LNCaP clone FGC (cell line): ENCODE measurements at regions not wholly inside any gene's neighbourhood (a gene's known extent, or its start where the extent isn't known, plus 50 kb on each side); places are given as distances from the start of the nearest gene placed in this dataset.

ENCODE experiments used
- DNase-seq: peaks from one replicate; pipeline ENCODE4 v3.0.0-alpha.2; 2011; ENCODE audit warnings: low read depth
- H3K4me3 ChIP-seq: 2 replicates; pipeline ENCODE4 v1.5.1; 2011; ENCODE audit warnings: mild to moderate bottlenecking, low read depth, low read length, control low read depth
- TF ChIP-seq, protein P1 (sequence below): IDR thresholded peaks from 2 replicates; pipeline ENCODE4 v1.5.1; 2012; ENCODE audit warnings: mild to moderate bottlenecking; ENCODE audit not compliant: control insufficient read depth, insufficient read depth; ENCODE audit errors: extremely low read depth

- DNase-seq = no peak
- TF ChIP-seq, protein P1, sequence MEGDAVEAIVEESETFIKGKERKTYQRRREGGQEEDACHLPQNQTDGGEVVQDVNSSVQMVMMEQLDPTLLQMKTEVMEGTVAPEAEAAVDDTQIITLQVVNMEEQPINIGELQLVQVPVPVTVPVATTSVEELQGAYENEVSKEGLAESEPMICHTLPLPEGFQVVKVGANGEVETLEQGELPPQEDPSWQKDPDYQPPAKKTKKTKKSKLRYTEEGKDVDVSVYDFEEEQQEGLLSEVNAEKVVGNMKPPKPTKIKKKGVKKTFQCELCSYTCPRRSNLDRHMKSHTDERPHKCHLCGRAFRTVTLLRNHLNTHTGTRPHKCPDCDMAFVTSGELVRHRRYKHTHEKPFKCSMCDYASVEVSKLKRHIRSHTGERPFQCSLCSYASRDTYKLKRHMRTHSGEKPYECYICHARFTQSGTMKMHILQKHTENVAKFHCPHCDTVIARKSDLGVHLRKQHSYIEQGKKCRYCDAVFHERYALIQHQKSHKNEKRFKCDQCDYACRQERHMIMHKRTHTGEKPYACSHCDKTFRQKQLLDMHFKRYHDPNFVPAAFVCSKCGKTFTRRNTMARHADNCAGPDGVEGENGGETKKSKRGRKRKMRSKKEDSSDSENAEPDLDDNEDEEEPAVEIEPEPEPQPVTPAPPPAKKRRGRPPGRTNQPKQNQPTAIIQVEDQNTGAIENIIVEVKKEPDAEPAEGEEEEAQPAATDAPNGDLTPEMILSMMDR = no peak
- no peak overlapping the region for H3K4me3 ChIP-seq
Observed at GRCh38 chr5:96076451-96076850, 114.8 kb upstream of the ELL2 start.

DNA sequence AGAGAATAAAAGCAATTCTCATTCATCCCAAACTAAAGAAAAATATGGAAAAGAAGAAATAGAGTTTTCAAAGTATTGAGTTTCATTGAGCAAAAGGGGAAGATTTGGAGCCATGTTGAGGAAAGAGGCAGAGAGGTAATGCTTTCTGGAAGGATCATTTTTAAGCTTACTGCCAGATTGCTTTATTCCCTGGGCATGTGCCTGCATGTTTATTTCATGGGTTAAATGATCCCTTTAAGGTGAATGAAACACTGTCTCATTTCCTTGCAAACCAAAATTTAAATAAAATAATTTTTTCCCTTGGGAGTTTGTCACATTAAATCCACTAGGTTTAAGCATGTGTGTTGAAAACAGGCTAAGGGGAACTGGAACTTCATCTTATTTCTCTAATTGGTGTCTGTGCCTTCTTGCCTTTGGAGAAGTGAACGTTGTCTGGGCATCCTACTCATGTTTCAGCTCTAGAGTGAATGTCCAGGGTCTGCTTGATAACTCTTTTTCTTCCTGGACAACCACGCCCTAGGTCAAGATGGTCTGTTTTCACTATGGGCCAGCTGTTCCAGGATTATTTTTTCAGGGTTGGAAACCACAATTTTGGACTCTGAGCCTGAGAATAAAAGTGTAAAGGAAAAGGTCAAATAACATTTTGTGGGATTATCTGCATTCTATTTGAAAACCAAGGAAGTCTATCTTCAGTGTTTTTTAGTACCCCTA, 114.1 kb upstream of the ELL2 start:
- DNase-seq = no peak
- TF ChIP-seq, protein P1 = no peak
- H3K4me3 ChIP-seq = no peak overlapping the region

DNA sequence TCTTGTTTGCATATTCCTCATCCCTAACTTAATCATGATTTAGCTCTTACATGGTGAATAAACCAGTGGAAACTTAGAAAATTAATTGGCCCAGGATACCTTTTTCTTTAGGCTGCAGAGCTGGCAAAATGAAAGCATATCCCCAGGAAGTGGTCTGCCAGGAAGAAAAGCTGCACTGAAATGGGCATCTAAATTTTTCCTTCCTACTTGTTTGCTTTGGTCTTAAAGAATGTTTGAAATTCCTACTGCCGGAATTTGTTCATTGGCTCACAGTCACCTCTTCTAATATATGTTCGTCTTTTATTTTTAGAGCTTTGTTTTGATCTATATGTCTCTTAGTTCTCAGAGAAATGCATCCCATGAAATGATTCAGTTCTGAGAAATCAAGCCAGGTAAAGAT, 113.2 kb upstream of the ELL2 start:
- H3K4me3 ChIP-seq = no peak overlapping the region
- no peak for DNase-seq
- TF ChIP-seq, protein P1 = no peak

DNA sequence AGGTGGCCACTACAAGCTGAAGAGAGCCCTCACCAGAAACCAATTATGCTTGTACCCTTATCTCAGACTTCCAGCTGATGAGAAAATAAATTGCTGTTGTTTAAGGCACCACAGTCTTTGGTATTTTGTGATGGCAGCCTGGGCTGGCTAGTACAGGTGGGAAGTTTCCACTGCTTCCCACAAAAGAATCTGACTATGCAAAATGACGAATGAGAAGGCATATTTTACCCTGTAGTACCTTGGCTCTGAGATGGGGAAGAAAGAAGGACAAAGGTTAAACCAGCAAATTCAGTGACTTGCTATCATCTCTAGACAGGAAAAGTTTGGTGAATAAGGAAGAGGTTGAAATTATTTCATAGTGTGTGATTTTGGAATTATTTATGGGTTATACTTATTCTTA, 112.8 kb upstream of the ELL2 start:
- no peak for DNase-seq
- no peak overlapping the region for H3K4me3 ChIP-seq
- TF ChIP-seq, protein P1 = no peak

GRCh38 chr5:96072791-96073165, 111.1 kb upstream of the ELL2 start:
- no peak for DNase-seq
- TF ChIP-seq, protein P1 = no peak
- H3K4me3 ChIP-seq = no peak overlapping the region

DNA sequence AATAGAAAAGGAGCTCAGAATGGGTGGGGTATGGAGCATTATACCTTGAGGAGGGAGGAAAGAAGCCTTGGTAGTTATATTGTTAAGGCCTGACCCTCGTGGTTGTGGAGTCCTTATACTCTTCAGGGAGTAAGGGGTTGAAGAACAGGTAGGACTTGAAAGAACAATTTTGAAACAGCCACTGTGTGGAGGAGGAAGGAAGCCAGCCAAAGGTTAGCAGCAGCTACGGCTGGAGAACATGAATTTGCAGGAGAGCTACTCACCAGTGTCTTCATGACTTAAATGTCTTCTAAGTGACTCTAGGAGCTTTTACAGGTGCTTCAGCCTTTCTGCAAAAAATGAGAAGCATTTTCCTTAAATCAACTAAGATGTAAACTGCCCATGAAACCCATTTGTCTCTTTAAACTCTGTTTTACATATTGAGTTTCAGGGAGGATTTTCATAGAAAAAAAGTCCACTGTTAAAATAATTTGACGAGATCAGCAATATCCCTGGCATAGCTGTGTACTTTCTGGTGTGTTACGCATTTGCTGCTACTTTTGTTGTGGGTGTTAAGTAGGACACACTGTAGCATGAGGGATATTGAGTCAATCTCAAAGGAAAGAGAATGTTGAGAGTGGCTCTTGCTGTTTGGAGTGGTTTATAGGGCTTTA, 110.6 kb upstream of the ELL2 start:
- TF ChIP-seq, protein P1 = no peak
- no peak for DNase-seq
- no peak overlapping the region for H3K4me3 ChIP-seq

GRCh38 chr5:96070622-96071225, 109.1 kb upstream of the ELL2 start:
- TF ChIP-seq, protein P1 = no peak
- no peak overlapping the region for H3K4me3 ChIP-seq
- DNase-seq = no peak
